Glomerular endothelial cell (primary cell): ENCODE measurements at regions not wholly inside any gene's neighbourhood (a gene's known extent, or its start where the extent isn't known, plus 50 kb on each side); places are given as distances from the start of the nearest gene placed in this dataset.
A peak's percentile ranks its signal among the peaks of the same experiment; 100 is the strongest.

ENCODE experiments used
- DNase-seq: peaks from one replicate; pipeline ENCODE4 v3.0.0-alpha.2; 2011; ENCODE audit warnings: low read depth, low spot score; ENCODE audit errors: extremely low read depth

- no peak for DNase-seq
Observed at GRCh38 chr6:153800580-153801188, 238.4 kb upstream of the OPRM1 start.

- no peak for DNase-seq
Observed at GRCh38 chr6:153790876-153791473, 248.1 kb upstream of the OPRM1 start.

- DNase-seq = peak; percentile 91
Observed at GRCh38 chr6:153790048-153790447, 249.0 kb upstream of the OPRM1 start.

DNA sequence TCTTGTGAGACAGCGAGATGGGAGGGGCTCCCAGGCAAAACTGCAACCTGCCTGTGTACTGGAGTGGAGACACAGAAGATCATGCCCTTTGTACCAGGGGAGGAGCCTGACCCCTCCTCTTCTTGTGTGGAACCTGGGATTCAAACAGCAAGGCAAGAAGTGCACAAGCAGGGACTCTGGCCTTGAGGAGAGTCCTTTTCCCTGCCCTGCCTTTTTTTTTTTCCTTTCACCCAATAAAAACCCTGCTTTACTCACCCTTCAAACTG is 251.8 kb upstream of the OPRM1 start:
- no peak for DNase-seq

DNA sequence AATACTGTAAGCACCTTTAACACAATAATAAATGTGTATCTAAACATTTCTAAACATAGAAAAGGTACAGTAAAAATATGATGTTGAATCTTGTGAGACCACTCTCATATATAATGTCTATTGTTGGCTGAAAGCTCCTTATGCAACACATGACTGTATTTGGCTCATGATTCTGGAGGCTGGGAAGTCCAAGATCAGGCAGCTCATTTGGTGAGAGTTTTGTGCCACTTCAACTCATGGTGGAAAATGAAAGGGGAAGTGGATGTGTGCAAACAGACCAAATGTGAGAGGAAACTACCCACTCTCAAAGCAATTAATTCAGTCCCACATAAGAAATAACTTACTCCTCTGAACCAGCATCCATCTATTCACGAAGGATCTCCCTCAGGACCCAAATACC is 257.7 kb upstream of the OPRM1 start:
- no peak for DNase-seq

- no peak for DNase-seq
Observed at GRCh38 chr6:153780011-153780410, 259.0 kb upstream of the OPRM1 start.

GRCh38 chr6:153778216-153778615 is 260.8 kb upstream of the OPRM1 start:
- DNase-seq = no peak

GRCh38 chr6:153771577-153771976 is 267.5 kb upstream of the OPRM1 start:
- DNase-seq = no peak

DNA sequence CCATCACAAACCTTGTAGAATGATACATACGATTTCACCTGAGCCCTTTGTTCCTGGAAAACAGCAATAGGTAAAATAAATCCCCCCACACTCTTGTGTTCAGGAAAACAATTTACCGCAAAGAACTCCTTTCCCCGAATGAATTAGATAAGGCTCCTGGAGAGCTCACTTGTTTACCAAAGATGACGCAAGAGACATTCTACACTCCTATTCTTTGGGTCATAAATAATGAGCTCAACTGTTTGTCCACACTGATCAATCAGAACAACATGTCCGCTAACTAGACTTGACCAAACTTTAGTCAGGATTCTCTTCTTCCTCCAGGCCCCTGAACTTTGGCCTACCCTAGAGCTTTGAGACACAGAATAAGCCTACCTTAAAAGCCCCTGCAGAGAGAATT is 271.9 kb upstream of the OPRM1 start:
- DNase-seq = no peak

DNA sequence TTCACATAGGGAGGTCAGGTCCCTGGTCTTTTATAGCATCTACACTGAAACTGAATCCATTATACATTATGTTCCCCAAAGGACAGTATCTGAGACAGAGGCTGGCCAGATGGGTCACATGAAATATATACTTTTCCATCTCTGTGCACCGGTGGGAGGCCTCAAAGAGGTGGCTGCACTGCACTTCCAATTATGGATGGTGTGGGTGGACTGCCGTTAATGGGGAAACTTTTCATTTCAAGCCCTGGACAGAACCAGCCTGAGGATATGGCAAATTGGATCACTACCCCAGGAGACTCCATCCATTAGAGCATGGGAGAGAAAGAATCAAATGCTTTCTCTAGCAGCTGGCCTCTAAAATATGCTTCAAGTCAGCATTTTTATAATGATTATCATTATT is 280.5 kb upstream of the OPRM1 start:
- DNase-seq = no peak

DNA sequence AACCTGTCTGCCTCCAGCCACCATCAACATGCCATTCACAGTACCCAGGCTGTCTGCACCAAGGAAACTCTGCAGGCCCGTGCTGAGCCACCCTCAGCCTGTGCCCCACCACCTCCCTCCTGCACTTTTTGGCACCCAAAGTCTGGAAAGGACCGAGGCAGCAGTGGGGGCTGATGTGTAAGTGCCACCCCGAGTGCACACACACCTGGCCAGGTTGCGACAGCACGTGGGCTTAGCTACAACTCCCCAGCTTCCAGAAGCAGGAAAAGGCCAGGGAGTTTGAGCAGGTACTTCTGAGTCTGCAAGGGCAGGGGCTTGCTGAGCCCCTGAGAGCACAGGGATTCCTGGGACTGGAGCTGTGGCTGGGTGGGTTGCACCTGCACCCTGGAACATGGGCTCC is 303.3 kb upstream of the OPRM1 start:
- no peak for DNase-seq

GRCh38 chr6:153729189-153729588 is 309.9 kb upstream of the OPRM1 start:
- no peak for DNase-seq

DNA sequence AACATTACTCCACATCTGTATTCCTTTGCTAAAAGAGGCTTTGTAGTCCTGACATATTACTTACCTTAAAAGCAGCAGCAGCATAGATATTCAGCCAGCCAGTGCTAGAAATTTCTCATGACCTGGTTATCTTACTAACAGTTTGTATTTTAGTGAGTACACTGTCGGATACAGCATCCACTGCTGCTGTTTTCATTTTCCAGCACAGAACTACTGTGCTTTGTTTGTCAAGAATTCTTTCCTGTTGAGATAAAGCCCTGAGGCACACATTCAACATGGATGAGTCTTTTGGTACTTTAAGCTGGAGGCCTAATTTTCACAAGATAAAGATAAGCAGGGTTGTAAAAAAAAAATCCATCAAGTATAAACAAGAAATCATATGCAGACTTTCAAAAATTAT is 311.2 kb upstream of the OPRM1 start:
- no peak for DNase-seq

DNA sequence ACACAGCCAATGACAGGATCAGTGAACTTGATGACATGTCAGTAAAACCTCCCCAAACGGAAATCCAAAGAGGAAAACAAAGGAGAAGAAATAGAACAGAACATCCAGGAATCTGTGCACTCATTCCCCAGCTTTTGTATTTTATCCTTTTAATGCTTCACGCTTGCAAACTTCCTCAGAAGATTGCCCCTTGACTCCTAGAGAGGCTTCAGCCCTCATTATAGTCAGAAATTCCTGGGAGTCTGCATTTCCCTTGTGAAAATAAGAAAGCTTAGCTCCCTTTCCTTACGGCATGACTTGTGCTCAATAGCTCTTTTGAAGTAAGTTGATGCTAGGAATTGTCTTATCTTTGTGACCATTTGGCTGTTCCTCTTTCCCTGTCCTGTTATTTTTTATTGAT is 313.6 kb upstream of the OPRM1 start:
- DNase-seq = no peak

GRCh38 chr6:153720732-153721131 is 318.3 kb upstream of the OPRM1 start:
- DNase-seq = no peak

GRCh38 chr6:153705429-153705828 is 333.6 kb upstream of the OPRM1 start:
- DNase-seq = no peak

DNA sequence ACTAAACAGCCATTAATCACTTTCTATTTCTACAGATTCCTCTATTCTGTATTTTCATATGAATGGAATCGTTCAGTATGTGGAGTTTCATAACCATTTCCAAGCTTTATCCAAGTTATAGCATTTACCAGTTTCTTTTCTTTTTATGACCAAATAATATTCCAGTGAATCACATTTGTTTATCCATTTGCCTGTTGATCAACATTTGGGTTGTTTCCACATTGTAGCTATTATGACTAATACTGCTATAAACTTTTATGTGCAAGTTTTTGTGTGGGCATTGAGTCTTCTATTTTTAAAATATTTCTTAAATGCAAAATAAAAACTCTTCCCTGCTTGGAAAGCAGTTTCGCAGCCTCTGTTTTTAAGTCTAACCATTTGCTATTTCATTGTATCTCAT is 336.4 kb upstream of the OPRM1 start:
- DNase-seq = no peak

DNA sequence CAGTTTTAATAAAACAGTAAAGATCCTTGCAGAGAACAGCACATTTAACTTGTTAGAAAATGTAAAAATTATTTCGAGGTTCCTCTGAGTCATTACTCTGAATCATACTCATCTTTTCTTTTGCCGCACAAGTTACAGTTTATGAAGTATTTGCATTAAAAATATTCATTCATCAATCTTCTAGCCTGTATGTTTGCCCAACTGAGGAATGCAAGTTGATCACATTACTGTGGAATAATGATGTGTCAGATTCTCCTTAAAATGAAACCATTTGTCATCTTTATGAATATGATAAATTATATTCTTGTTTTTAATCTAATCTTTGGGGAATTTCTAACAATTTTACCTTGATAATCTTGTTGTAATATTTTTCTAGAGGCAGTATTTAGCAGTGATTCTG is 340.4 kb upstream of the OPRM1 start:
- no peak for DNase-seq

DNA sequence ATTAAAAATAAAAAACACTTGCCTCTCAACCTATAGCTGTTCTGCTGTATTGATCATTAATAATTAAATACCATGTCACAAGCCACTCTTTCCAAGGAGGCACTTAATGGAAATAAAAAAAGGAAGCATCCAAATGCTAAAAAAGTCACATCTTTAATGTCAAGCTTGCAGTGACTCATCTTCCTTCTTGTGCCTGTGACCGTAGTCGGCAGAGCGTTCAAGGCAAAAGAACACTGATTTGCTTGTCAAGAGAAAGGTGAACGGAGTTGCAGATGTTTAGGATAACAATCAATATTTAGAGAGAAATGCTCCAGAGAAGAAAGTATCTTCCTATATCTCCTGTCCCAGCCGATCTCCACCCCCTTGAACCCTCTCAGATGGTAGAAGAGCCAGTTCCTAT is 341.0 kb upstream of the OPRM1 start:
- no peak for DNase-seq

DNA sequence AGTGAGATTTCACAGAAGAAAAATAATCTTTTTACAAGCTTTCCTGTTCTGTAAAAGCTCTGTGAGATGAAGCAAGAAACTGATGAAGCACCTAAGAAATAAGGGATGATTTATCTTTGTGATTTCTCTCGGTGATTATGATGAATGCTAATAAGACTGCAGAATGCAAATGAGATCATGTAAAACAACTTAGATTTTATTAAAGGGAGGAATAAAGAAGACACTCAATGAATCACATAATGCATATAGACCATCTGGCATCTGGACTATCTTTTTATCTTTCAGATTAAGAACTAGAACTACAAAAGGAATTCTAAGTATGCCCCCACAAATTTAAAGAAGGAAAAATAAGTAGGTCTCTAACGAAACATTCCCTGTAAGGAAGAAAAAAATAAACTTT is 361.5 kb upstream of the OPRM1 start:
- no peak for DNase-seq

DNA sequence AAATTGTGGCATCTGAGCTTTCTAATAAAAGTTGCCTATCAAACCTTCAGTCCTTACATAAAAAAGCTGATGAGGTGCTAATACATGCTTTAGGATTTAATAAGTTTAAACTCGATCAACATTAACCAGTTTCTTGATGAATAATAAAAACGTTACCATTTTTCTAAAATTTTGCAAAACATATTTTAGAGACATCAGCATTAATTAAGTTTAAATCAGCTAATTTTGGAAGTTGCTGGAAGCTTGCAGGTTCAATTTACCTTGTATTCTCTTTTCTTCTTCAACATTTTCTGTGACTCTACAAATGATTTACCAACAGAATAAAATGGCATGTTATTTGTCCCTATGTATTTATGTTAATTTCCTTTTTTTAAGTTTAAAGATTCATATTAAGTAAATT is 365.3 kb upstream of the OPRM1 start:
- DNase-seq = no peak

- no peak for DNase-seq
Observed at GRCh38 chr6:153673225-153673624, 365.8 kb upstream of the OPRM1 start.

DNA sequence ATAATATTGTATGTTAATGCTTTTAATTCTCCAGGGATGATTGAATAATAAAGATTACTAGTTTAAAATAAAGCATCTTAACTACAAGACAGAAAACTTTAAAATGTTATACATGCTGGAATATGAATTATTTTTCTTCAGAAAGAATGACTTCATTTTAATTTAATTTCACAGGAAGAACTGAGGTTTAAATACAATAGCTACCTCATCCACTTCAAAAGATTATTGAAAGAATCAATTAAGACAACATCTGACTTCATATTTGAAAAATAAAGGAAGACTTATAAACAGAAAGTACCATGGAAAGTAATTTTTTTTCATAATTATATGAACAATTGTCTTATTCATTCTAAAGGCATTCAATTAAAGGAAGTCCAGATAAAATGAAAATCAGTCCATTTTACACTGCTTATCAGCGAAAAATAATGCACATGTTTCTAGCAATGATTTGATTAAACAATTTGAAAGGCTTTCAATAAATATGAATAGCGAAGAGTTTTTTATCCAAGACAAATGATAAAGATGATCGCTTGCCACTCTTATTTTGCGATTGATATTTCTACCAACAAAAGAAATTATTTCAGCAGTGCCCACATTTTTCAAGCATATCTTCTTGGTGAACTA is 368.5 kb upstream of the OPRM1 start:
- DNase-seq = no peak
